ENCODE measurements at regions not wholly inside any gene's neighbourhood (a gene's known extent, or its start where the extent isn't known, plus 50 kb on each side); places are given as distances from the start of the nearest gene placed in this dataset.
A peak's percentile ranks its signal among the peaks of the same experiment; 100 is the strongest.

- DNase-seq: no peak
Measured at GRCh38 chr14:26932606-26933005, 334.8 kb upstream of the NOVA1 start.

GRCh38 chr14:26933431-26933830 is 335.6 kb upstream of the NOVA1 start:
- no peak for DNase-seq

- no peak for DNase-seq
Measured at GRCh38 chr14:26934151-26934550, 336.3 kb upstream of the NOVA1 start.

- DNase-seq: no peak
Measured at GRCh38 chr14:26935733-26936132, 337.9 kb upstream of the NOVA1 start.

GRCh38 chr14:26938054-26938453 is 340.2 kb upstream of the NOVA1 start:
- no peak for DNase-seq

GRCh38 chr14:26939755-26940154 is 341.9 kb upstream of the NOVA1 start:
- DNase-seq: no peak

GRCh38 chr14:26941521-26941920 is 343.7 kb upstream of the NOVA1 start:
- DNase-seq: no peak

- DNase-seq: no peak
Measured at GRCh38 chr14:26947265-26947664, 349.4 kb upstream of the NOVA1 start.

- no peak for DNase-seq
Measured at GRCh38 chr14:26959437-26959836, 361.6 kb upstream of the NOVA1 start.

- no peak for DNase-seq
Measured at GRCh38 chr14:26959972-26960660, 362.3 kb upstream of the NOVA1 start.

- no peak for DNase-seq
Measured at GRCh38 chr14:26963711-26964110, 365.9 kb upstream of the NOVA1 start.

GRCh38 chr14:26965490-26965889 is 367.7 kb upstream of the NOVA1 start:
- no peak for DNase-seq

- DNase-seq: no peak
Measured at GRCh38 chr14:26966908-26967307, 369.1 kb upstream of the NOVA1 start.

GRCh38 chr14:26974965-26975364 is 377.1 kb upstream of the NOVA1 start:
- no peak for DNase-seq

GRCh38 chr14:26982071-26982470 is 384.2 kb upstream of the NOVA1 start:
- no peak for DNase-seq

GRCh38 chr14:26984311-26985177 is 386.7 kb upstream of the NOVA1 start:
- peak; percentile 29 for DNase-seq

- no peak for DNase-seq
Measured at GRCh38 chr14:26987744-26988363, 390.0 kb upstream of the NOVA1 start.

- DNase-seq: no peak
Measured at GRCh38 chr14:26990946-26991345, 393.1 kb upstream of the NOVA1 start.

- no peak for DNase-seq
Measured at GRCh38 chr14:26992403-26993115, 394.7 kb upstream of the NOVA1 start.

- no peak for DNase-seq
Measured at GRCh38 chr14:26993556-26993955, 395.7 kb upstream of the NOVA1 start.

- no peak for DNase-seq
Measured at GRCh38 chr14:26995301-26995700, 397.5 kb upstream of the NOVA1 start.

- no peak for DNase-seq
Measured at GRCh38 chr14:26996246-26996645, 398.4 kb upstream of the NOVA1 start.

GRCh38 chr14:27002179-27002578 is 404.3 kb upstream of the NOVA1 start:
- no peak for DNase-seq
